HG03342 (cell line): ENCODE measurements at regions not wholly inside any gene's neighbourhood (a gene's known extent, or its start where the extent isn't known, plus 50 kb on each side); places are given as distances from the start of the nearest gene placed in this dataset.

ENCODE experiments used
- ATAC-seq: cut with Tn5 transposase; IDR thresholded peaks from one replicate; pipeline ENCODE4 v1.9.1; 2021; ENCODE audit warnings: mild to moderate bottlenecking, moderate library complexity; ENCODE audit not compliant: unreplicated experiment

DNA sequence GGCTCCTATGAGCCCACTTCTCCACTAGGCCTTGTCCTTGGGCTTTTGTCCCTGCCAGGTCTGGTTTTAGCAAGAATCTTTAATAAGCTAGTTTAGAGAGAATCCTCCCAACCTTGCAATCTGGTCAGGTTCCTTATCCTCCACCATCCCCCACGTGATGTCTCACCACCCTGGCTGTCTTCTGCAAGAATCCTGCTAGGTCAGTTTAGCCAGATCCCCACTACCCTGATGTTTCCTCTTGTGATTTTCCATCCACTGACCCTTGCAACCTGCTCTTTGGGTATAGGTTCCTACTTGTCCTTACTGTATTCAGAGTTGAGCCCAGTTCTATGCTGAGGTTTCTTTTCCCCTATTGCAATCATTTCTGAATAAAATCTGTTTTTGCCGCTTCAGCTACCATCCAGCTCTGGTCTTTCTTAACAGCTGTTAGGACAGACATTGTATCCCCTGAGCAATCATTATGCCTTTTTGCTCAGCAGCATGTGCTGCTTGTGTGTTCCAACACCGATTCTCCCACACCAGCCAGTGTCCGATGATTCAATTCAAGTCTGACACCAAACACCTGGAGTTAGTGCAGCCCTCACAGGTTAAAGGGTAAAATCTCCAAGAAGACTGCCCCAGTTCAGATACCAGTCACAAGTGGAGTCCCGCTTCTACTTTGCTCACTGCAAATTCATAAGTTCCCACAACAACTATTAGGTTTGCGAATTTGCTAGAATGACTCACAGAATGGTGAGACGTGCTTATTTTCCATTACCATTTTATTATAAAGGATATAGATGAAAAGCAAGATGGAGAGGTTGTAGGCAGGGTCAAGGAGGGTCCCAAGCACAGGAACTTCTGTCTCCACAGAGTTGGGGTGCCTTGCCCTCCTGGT is 62.2 kb upstream of the ADCY1 start:
- ATAC-seq, result no peak

- ATAC-seq, result no peak
These were observed 59.2 kb upstream of the ADCY1 start for GRCh38 chr7:45514944-45515343.

DNA sequence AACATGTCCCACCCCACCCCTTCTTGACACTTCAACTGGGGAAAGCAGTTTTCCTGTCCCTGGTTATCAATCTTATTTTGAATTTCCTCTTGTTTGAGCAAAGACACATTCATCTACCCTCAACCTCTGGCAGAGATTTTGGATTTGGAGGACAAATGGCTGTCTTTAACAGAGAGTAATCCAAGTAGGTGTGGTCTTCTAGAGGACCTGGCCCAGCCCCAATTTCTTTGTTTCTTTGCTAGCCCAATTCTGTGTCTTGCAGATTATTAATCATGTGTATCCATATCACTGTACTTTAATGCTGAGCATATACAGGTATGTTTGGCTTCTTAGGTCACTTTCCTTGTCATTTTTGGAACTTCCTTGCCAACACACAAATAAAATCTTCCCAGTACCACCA is 58.8 kb upstream of the ADCY1 start:
- no peak for ATAC-seq
